ENCODE measurements at regions not wholly inside any gene's neighbourhood (a gene's known extent, or its start where the extent isn't known, plus 50 kb on each side); places are given as distances from the start of the nearest gene placed in this dataset.

DNA sequence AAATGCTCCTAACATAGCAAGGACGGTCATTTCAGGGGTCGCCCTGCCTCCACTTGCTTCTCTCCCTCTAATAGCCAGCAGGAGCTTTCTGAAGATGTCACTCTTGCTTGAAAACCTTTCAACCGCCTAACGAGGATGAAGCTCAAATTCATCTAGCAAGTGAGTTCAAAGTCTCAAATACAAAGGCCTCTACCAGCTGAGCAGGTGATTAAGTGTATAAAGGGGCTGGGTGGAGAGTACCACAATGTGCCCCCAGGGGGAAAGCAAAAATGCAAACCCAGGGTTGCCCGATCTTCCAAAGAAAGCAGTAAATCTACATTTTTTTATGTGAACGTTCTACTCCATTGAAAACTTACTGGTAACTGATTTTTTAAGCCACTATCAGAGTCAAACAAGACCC lies 50.4 kb upstream of the GRIP2 start:
- H3K27ac Mint-ChIP-seq: no peak overlapping the region
- H3K4me3 Mint-ChIP-seq: no peak overlapping the region
- no peak for DNase-seq (ENCODE audit: low spot score)
- no peaks in the 10 kb centered on the region for H3K9me3 Mint-ChIP-seq
- no peaks in the 10 kb centered on the region for H3K4me1 Mint-ChIP-seq (ENCODE audit: low read depth)
- no peaks in the 10 kb centered on the region for H3K36me3 Mint-ChIP-seq (ENCODE audit: low read depth)
- H3K27me3 Mint-ChIP-seq (ENCODE audit: low read depth): peaks cover 4% of the 10 kb centered on the region

DNA sequence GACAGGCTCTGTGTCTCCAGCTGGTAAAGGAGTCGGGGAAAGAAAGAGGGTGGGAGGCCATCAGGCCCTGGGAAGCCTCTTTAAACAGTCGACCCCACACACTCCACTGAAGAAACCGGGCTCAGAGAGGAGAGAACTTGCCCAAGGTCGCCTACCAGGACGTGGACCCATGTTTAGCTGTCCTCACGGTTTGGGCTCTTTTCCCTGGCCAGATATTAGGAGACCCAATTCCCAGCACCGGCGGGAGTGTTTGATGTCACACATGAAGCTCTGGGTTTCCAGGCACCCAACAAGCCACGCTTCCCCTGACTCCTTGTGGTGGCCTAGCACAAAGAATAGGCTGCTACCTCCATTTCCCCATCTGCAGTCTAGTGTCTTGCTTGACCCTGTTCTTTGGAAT lies 52.2 kb upstream of the GRIP2 start:
- no peaks in the 10 kb centered on the region for H3K36me3 Mint-ChIP-seq (ENCODE audit: low read depth)
- no peaks in the 10 kb centered on the region for H3K4me1 Mint-ChIP-seq (ENCODE audit: low read depth)
- no peak overlapping the region for H3K27ac Mint-ChIP-seq
- no peak overlapping the region for H3K4me3 Mint-ChIP-seq
- H3K9me3 Mint-ChIP-seq: no peaks in the 10 kb centered on the region
- DNase-seq (ENCODE audit: low spot score): no peak
- peaks cover 8% of the 10 kb centered on the region for H3K27me3 Mint-ChIP-seq (ENCODE audit: low read depth)

DNA sequence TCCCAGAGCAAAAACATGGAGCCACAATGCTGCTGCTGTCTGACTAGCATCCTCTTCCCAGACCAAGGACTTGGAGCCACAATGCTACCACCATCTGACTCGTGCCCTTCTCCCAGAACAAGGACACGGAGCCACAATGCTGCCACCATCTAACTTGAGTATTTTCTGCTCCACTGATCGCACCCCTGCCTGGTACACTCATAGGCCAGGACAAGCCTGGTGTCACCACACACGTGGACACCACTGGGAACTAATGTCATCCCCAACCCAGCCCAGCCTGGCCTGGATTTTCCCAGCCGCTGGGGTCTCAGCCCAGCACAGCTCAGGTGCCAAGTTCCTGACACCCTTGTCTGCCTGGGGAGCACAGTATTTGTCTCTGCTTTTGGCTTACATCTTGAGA lies 52.7 kb upstream of the GRIP2 start:
- H3K4me1 Mint-ChIP-seq (ENCODE audit: low read depth): no peaks in the 10 kb centered on the region
- H3K27me3 Mint-ChIP-seq (ENCODE audit: low read depth): peaks cover 8% of the 10 kb centered on the region
- H3K4me3 Mint-ChIP-seq: no peak overlapping the region
- no peak for DNase-seq (ENCODE audit: low spot score)
- no peak overlapping the region for H3K27ac Mint-ChIP-seq
- no peaks in the 10 kb centered on the region for H3K36me3 Mint-ChIP-seq (ENCODE audit: low read depth)
- H3K9me3 Mint-ChIP-seq: no peaks in the 10 kb centered on the region

DNA sequence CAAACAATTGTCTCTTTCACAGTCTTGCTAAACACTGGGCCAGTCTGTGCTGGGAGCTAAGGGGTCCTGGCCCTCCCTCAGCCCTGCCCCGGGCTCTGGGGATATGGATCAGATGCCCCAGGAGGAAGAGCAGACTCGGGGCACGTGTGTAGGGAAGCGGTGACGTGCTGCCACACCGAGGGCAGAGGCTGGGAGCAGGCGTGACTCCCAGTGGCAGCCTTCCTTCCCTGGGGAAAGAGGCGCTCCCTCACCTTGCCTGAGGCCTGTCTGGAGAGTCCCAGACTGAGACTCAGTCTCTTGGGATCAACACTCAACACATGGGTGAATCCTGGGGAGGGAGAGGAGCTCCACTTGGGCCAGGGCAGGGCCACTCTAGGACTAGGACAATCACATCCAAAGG lies 54.1 kb upstream of the GRIP2 start:
- H3K27ac Mint-ChIP-seq: no peak overlapping the region
- peaks cover 4% of the 10 kb centered on the region for H3K4me1 Mint-ChIP-seq (ENCODE audit: low read depth)
- no peak overlapping the region for H3K4me3 Mint-ChIP-seq
- no peaks in the 10 kb centered on the region for H3K36me3 Mint-ChIP-seq (ENCODE audit: low read depth)
- DNase-seq (ENCODE audit: low spot score): no peak
- no peaks in the 10 kb centered on the region for H3K9me3 Mint-ChIP-seq
- peaks cover 13% of the 10 kb centered on the region for H3K27me3 Mint-ChIP-seq (ENCODE audit: low read depth)

DNA sequence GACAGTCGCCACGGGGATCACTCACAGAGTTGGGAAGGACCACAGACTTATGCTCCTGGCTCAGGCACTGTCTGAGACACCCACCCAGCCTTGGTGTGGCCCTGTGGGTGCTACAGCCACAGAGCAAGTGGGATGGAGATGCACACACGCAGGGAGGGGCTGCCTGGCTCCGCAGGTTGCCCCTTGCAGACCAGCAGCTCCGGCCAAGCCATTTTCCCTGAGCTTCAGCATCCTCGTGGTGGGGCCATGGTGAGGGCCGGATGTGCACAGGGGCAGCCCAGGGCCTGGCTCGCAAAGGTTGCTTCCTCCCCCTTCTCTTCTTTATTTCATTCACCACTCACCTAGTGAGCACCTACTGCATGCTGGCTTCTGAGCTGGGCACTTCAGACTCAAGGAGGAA lies 55.4 kb upstream of the GRIP2 start:
- H3K4me1 Mint-ChIP-seq (ENCODE audit: low read depth): peaks cover 4% of the 10 kb centered on the region
- no peak overlapping the region for H3K4me3 Mint-ChIP-seq
- DNase-seq (ENCODE audit: low spot score): no peak
- no peaks in the 10 kb centered on the region for H3K9me3 Mint-ChIP-seq
- H3K27me3 Mint-ChIP-seq (ENCODE audit: low read depth): peaks cover 15% of the 10 kb centered on the region
- no peaks in the 10 kb centered on the region for H3K36me3 Mint-ChIP-seq (ENCODE audit: low read depth)
- H3K27ac Mint-ChIP-seq: no peak overlapping the region

DNA sequence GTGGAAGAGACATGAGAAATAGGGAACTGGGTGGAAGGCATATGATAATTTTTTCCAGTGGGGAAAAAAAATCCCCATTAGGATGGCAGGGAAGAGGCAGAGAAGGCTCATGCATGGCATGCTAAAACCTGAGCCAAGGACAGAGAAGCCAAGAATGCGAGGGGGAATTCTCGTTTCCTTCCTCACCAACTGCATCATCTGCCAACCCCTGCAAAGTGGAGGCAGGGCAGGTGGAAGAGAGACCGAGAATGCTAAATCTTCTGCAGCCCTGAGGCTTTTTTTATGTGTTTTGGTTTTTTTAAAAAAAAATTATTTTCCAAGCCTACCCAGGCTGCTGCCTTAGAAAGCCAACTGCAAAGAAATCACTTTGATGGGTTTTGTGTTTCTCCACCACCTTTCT lies 54.3 kb upstream of the CCDC174 start:
- Mint-ChIP-seq H3K4me1 (ENCODE audit: low read depth) (peaks cover 4% of the 10 kb centered on the region), H3K4me3 (no peak overlapping the region), H3K9me3 (no peaks in the 10 kb centered on the region), H3K27ac (no peak overlapping the region), H3K27me3 (ENCODE audit: low read depth) (peaks cover 29% of the 10 kb centered on the region), H3K36me3 (ENCODE audit: low read depth) (no peaks in the 10 kb centered on the region)
- DNase-seq (ENCODE audit: low spot score): no peak

DNA sequence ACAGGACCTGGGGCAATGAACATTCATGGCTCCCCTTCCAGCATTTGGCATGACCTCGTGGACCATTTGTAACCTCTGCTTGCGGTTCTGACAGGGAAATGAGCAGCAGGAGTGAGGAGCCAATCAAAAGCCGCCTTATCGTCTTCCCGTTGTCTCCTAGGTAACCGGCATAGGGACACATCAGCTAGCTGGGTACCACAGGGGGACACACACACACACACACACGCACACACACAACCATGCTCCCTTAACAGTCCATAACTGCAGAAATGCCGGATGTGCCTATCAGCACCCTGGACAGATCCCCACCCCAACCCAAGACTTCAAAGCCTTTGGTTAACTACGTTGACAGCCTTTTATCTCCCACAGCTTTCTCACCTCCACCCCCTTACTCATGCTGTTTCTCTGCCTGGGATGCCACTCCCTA lies 53.4 kb upstream of the CCDC174 start:
- peaks cover 30% of the 10 kb centered on the region for H3K27me3 Mint-ChIP-seq (ENCODE audit: low read depth)

DNA sequence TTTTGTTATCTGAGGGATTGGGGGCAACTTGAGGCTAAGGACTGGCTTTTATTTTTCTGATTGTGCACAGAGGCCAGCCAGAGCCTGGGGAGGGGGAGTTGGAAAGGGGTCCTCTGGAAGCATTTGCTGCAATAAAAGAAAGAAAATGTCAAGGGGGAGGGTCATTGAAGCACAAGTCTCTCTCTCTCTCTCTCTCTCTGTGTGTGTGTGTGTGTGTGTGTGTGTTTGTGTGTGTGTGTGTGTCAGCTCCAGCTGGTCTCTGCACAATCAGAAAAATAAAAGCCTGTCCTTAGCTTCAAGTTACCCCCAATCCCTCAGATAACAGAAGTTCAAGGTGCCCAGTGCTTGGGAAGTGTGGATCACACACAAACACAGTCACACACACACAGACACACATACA lies 52.1 kb upstream of the CCDC174 start:
- Mint-ChIP-seq H3K36me3 (ENCODE audit: low read depth) (no peaks in the 10 kb centered on the region), H3K27me3 (ENCODE audit: low read depth) (peaks cover 44% of the 10 kb centered on the region), H3K4me3 (no peak overlapping the region), H3K27ac (no peak overlapping the region), H3K9me3 (peaks cover 4% of the 10 kb centered on the region), H3K4me1 (ENCODE audit: low read depth) (peaks cover 4% of the 10 kb centered on the region)
- DNase-seq (ENCODE audit: low spot score): no peak

More for the DNA sequence above, 53.4 kb upstream of the CCDC174 start:
- Mint-ChIP-seq H3K27ac (no peak overlapping the region), H3K9me3 (peaks cover under 1% of the 10 kb centered on the region), H3K4me3 (no peak overlapping the region), H3K4me1 (ENCODE audit: low read depth) (peaks cover 4% of the 10 kb centered on the region), H3K36me3 (ENCODE audit: low read depth) (no peaks in the 10 kb centered on the region)
- DNase-seq (ENCODE audit: low spot score): peak; percentile 21

DNA sequence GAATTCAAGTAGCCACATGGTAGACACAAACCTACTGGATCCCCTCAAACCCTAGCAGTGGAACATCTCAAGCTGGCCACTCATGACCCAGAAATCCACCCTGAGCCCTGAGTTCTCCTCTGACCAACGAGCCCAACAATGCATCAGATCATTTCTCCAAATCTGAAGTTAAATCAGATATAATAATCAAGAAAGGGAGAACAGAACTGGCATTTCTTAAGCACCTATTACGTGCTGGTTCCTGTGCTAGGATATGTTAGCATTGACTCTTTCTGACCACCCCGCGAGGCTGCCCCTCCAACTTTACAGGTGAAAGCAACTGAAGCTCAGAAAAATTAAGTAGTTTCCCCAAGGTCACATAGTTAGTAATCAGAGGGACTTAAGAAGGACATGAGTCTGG lies 51.5 kb upstream of the CCDC174 start:
- H3K27ac Mint-ChIP-seq: no peak overlapping the region
- peaks cover 47% of the 10 kb centered on the region for H3K27me3 Mint-ChIP-seq (ENCODE audit: low read depth)
- no peak overlapping the region for H3K4me3 Mint-ChIP-seq
- peaks cover 4% of the 10 kb centered on the region for H3K9me3 Mint-ChIP-seq
- H3K4me1 Mint-ChIP-seq (ENCODE audit: low read depth): peaks cover 4% of the 10 kb centered on the region
- DNase-seq (ENCODE audit: low spot score): no peak
- no peaks in the 10 kb centered on the region for H3K36me3 Mint-ChIP-seq (ENCODE audit: low read depth)

DNA sequence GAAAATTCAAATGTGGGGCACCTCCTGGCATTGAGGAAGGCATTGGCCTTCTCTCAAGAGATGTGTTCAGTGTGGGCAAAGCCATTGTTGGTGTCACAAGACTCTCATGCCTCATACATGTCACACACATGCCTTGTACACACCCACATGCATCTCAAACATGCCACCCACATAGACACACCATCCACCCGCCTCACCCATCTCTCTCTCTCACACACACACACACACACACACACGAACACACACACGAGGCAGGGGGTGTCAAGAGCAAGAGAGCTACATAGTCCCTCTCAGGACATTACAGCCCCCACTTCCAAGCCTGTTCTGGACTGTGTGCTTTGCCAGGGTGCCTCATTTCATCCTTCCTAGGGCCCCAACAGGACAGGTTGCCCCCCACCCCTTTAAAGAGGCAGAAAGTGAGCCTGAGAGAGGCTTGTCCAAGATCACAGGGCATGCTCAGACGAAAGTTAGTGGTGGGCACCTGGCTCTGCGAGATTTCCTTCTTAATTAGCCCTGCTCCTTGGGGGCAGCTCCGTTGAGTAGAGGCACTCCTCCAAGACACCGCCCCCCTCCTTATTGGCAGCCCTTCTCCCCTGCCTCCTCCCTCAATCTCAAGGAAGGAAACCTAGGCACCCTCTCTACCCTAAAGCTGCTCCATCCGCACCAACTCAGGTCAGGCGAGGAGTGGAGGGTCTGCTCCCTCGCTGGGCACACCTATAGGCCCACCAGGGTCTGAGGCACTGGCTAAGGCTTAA lies 50.5 kb upstream of the CCDC174 start:
- peaks cover 54% of the 10 kb centered on the region for H3K27me3 Mint-ChIP-seq (ENCODE audit: low read depth)

DNA sequence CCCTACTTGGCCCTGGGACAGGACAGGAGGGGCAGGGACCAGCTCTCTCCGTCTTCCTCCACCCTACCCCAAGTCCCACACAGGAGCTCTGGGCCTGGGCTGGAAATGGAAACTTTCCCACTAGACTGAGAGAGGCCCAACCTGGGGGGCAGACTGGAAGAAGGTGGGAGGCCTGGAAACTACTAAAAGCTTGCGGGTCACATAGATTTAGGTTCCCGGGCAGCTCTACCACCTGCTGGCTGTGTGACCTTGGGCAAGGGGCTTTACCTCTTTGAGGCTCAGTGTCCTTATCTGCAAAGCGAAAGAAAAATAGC lies 49.9 kb upstream of the CCDC174 start:
- H3K27ac Mint-ChIP-seq: no peak overlapping the region
- H3K4me1 Mint-ChIP-seq (ENCODE audit: low read depth): peaks cover 4% of the 10 kb centered on the region
- no peak overlapping the region for H3K4me3 Mint-ChIP-seq
- no peak for DNase-seq (ENCODE audit: low spot score)
- peaks cover 4% of the 10 kb centered on the region for H3K9me3 Mint-ChIP-seq
- peaks cover 57% of the 10 kb centered on the region for H3K27me3 Mint-ChIP-seq (ENCODE audit: low read depth)
- H3K36me3 Mint-ChIP-seq (ENCODE audit: low read depth): no peaks in the 10 kb centered on the region

More for the DNA sequence above, 50.5 kb upstream of the CCDC174 start:
- H3K27ac Mint-ChIP-seq: no peak overlapping the region
- no peak overlapping the region for H3K4me3 Mint-ChIP-seq
- H3K4me1 Mint-ChIP-seq (ENCODE audit: low read depth): peaks cover 4% of the 10 kb centered on the region
- DNase-seq (ENCODE audit: low spot score): no peak
- H3K9me3 Mint-ChIP-seq: peaks cover 4% of the 10 kb centered on the region
- no peaks in the 10 kb centered on the region for H3K36me3 Mint-ChIP-seq (ENCODE audit: low read depth)
